K562 (cell line): ENCODE measurements at regions not wholly inside any gene's neighbourhood (a gene's known extent, or its start where the extent isn't known, plus 50 kb on each side); places are given as distances from the start of the nearest gene placed in this dataset.

Experiments used
- ATAC-seq: fragments of 200-7000 bp; cut with Tn5 transposase; 3 replicates; pipeline ENCODE4 v1.9.1; 2020; ENCODE audit warnings: moderate library complexity
- BruUV-seq: library from RNA; stranded (reverse); fragments of 400-500 nt; replicated peaks from 2 replicates; lab custom pipeline; 2021; lab: Mats Ljungman, UMichigan
- CTCF ChIA-PET: fragments of 300-600 bp; formaldehyde crosslinking; extraction: SDS; loops from one replicate; lab custom pipeline; 2021; ENCODE audit warnings: low intra/inter-chr PET ratio; lab: Yijun Ruan, JAX
- POLR2A ChIA-PET: fragments of 300-600, 350-650 bp; sonication (Branson Sonifier 250); formaldehyde crosslinking; extraction: SDS; loops from one replicate; lab custom pipeline; 2021; ENCODE audit warnings: antibody characterized with exemption, inconsistent platforms; lab: Yijun Ruan, JAX
- DNase-seq, 4 experiments: peaks; one replicate each; pipeline versions ENCODE4 v3.0.0 to v3.0.0-alpha.2; 2011 to 2018; ENCODE audit warnings: low spot score in 3 of 4, mixed read lengths in 3 of 4; ENCODE audit errors: extremely low read depth in 1 of 4
- FAIRE-seq: peaks from 2 replicates; lab custom pipeline; 2011; peaks lifted over from hg19 to GRCh38; lab: Jason Lieb, UNC
- H2AFZ ChIP-seq: 2 replicates; pipeline ENCODE4 v1.6.0; 2011; ENCODE audit warnings: low read depth, low read length, control low read depth, inconsistent platforms
- H3K27ac ChIP-seq: fragments of 200-600 bp; 3 replicates; pipeline ENCODE4 v1.8.0; 2011; ENCODE audit warnings: low read depth, mild to moderate bottlenecking, control low read depth, inconsistent platforms, low read length, moderate library complexity, mixed read lengths; ENCODE audit errors: extremely low read depth
- H3K27me3 ChIP-seq, 2 experiments: fragments of 300-600 bp in 1 of 2; 2 replicates in 1 of 2; 3 replicates in 1 of 2; pipeline versions ENCODE4 v1.6.0 to v1.8.0; 2011; ENCODE audit warnings: inconsistent platforms in 2 of 2, low read length in 2 of 2, mild to moderate bottlenecking in 1 of 2, mixed read lengths in 1 of 2, moderate library complexity in 1 of 2; ENCODE audit not compliant: control insufficient read depth in 2 of 2, insufficient read depth in 2 of 2
- H3K36me3 ChIP-seq: fragments of 300-600 bp; 3 replicates; pipeline ENCODE4 v1.8.0; 2011; ENCODE audit warnings: mild to moderate bottlenecking, low read length, inconsistent platforms; ENCODE audit not compliant: control insufficient read depth, insufficient read depth
- H3K4me1 ChIP-seq, 2 experiments: fragments of 200-600 bp in 1 of 2; replicated peaks in 1 of 2; 2 replicates in 1 of 2; 3 replicates in 1 of 2; pipeline versions ENCODE4 v1.5.1 to v1.8.0; 2011; ENCODE audit warnings: inconsistent platforms in 2 of 2, low read length in 2 of 2, mild to moderate bottlenecking in 1 of 2, mixed read lengths in 1 of 2, moderate library complexity in 1 of 2; ENCODE audit not compliant: control insufficient read depth in 2 of 2, insufficient read depth in 2 of 2
- H3K4me2 ChIP-seq: 2 replicates; pipeline ENCODE4 v1.6.1; 2011; ENCODE audit warnings: low read length, control low read depth, inconsistent platforms, mixed read lengths; ENCODE audit not compliant: insufficient read depth
- H3K4me3 ChIP-seq: fragments of 200-600 bp; sonication (generic), shearing (Covaris generic); 2 replicates; pipeline ENCODE4 v1.5.1; 2016; ENCODE audit warnings: control low read depth, inconsistent platforms
- H3K79me2 ChIP-seq: fragments of 200-600 bp; 3 replicates; pipeline ENCODE4 v1.8.0; 2011; ENCODE audit warnings: low read length, inconsistent platforms; ENCODE audit not compliant: control insufficient read depth, insufficient read depth
- H3K9ac ChIP-seq, 2 experiments: 2 replicates each; pipeline versions ENCODE4 v1.6.0 to v1.6.1; 2011; ENCODE audit warnings: low read depth in 2 of 2, low read length in 2 of 2, control low read depth in 1 of 2, inconsistent platforms in 1 of 2, mild to moderate bottlenecking in 1 of 2, mixed read lengths in 1 of 2; ENCODE audit not compliant: insufficient read depth in 1 of 2
- H3K9me1 ChIP-seq: one replicate; pipeline ENCODE4 v1.6.0; 2011; ENCODE audit warnings: inconsistent platforms, mild to moderate bottlenecking, low read length, moderate library complexity; ENCODE audit not compliant: control insufficient read depth, insufficient read depth
- H3K9me3 ChIP-seq: replicated peaks from 2 replicates; pipeline ENCODE4 v1.5.1; 2011; ENCODE audit warnings: low read depth, low read length, inconsistent platforms; ENCODE audit not compliant: control insufficient read depth, insufficient read depth
- H4K20me1 ChIP-seq: replicated peaks from 2 replicates; pipeline ENCODE4 v1.6.1; 2011; ENCODE audit warnings: low read length, inconsistent platforms, mixed read lengths; ENCODE audit not compliant: control insufficient read depth, insufficient read depth
- CREM ChIP-seq: IDR thresholded peaks from 2 replicates; pipeline ENCODE4 v1.6.1; 2014; ENCODE audit warnings: antibody characterized with exemption, low read depth
- CXXC5 ChIP-seq: fragments of 250-450 bp; sonication (Bioruptor Pico); IDR thresholded peaks from 2 replicates; pipeline ENCODE4 v1.8.0; 2022; ENCODE audit warnings: inconsistent platforms, mild to moderate bottlenecking, moderate library complexity
- ERF ChIP-seq: fragments of 450-650 bp; formaldehyde crosslinking; IDR thresholded peaks from 2 replicates; pipeline ENCODE4 v1.4.0; 2020; ENCODE audit warnings: mild to moderate bottlenecking, mixed read lengths
- HDAC2 ChIP-seq: fragments of 450-650 bp; IDR thresholded peaks from 2 replicates; pipeline ENCODE4 v1.6.1; 2016; ENCODE audit warnings: mild to moderate bottlenecking
- JUND ChIP-seq, 2 experiments: IDR thresholded peaks; 2 replicates in 1 of 2; 3 replicates in 1 of 2; pipeline ENCODE4 v1.6.1; 2011; ENCODE audit warnings: borderline replicate concordance in 2 of 2, low read depth in 2 of 2, low read length in 2 of 2, improper control_type of control experiment in 1 of 2, missing biosample characterization in 1 of 2, missing genetic modification characterization in 1 of 2, missing genetic modification reagents in 1 of 2
- MAFF ChIP-seq: IDR thresholded peaks from 2 replicates; pipeline ENCODE4 v1.6.1; 2012; ENCODE audit warnings: low read length, improper control_type of control experiment
- MEF2A ChIP-seq: IDR thresholded peaks from 2 replicates; pipeline ENCODE4 v1.6.1; 2011; ENCODE audit warnings: low read depth, mild to moderate bottlenecking, low read length, moderate library complexity; ENCODE audit not compliant: control insufficient read depth
- SAP30 ChIP-seq: fragments of 200-600 bp; sonication (generic); IDR thresholded peaks from 2 replicates; pipeline ENCODE4 v1.6.1; 2012; ENCODE audit warnings: borderline replicate concordance, low read depth, mild to moderate bottlenecking, moderate library complexity, low read length, control low read depth, inconsistent platforms; ENCODE audit not compliant: insufficient read depth, poor library complexity, severe bottlenecking
- SMAD4 ChIP-seq: fragments of 250-450 bp; sonication (Bioruptor Pico); conservative IDR thresholded peaks from 2 replicates; pipeline ENCODE4 v1.8.0; 2021; ENCODE audit warnings: inconsistent platforms, mild to moderate bottlenecking, moderate library complexity
- TCF7L2 ChIP-seq: fragments of 150-350 bp; IDR thresholded peaks from 2 replicates; pipeline ENCODE4 v1.6.1; 2016; ENCODE audit warnings: low read depth, mild to moderate bottlenecking, low read length, moderate library complexity
- ZBTB17 ChIP-seq: fragments of 450-650 bp; formaldehyde crosslinking; IDR thresholded peaks from 2 replicates; pipeline ENCODE4 v1.4.0; 2020; ENCODE audit warnings: mild to moderate bottlenecking
- whole genome bisulfite sequencing: fragments of 100-300 bp; shearing (Covaris generic); methylation state at CpG from one replicate; pipeline ENCODE4 v1.1.6; 2016; ENCODE audit warnings: low coverage, mixed read lengths; ENCODE audit not compliant: insufficient coverage; ENCODE audit errors: missing lambda C conversion rate; 5-methylcytosine and 5-hydroxymethylcytosine counted together
- in situ Hi-C: fragments of 300-500 bp; cut with MboI; formaldehyde crosslinking; loops from 4 replicates; pipeline ENCODE4 v1.15.0; 2018; ENCODE audit warnings: inconsistent platforms, mixed read lengths
- intact Hi-C: fragments of 100-400 bp; cut with micrococcal nuclease; formaldehyde crosslinking; loops from 2 replicates; pipeline ENCODE4 v1.14.2; 2022
- TF ChIP-seq, protein P1 (sequence below): fragments of 200-800 bp; sonication (Bioruptor generic); IDR thresholded peaks from 2 replicates; pipeline ENCODE4 v1.6.1; 2017; ENCODE audit warnings: missing genetic modification characterization, missing compliant biosample characterization
- TF ChIP-seq, protein P2 (sequence below): fragments of 250-450 bp; sonication (Bioruptor Pico); IDR thresholded peaks from 2 replicates; pipeline ENCODE4 v1.9.0; 2021; ENCODE audit warnings: mild to moderate bottlenecking, inconsistent platforms

DNA sequence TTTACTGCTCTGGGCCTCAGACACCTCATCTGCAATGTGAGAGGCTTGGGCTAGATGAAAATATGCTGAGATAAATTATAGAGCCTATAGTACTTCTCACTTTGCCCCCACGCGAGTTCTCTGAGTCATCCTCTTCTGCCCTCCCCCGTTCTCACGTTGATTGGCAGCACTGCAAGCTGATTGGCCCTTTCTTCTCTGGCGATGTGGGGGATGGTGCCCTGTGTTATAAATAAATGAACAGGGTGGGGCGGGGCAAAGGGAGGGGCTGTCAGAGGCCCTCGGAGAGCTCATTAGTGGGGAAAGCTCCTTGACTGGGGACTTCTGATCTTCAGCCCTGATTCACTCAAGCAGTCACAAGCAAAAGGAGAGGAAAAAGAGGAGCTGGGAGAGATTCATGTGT, 64.3 kb upstream of the ZC3H12A start (continued):
- TF ChIP-seq, protein P1, sequence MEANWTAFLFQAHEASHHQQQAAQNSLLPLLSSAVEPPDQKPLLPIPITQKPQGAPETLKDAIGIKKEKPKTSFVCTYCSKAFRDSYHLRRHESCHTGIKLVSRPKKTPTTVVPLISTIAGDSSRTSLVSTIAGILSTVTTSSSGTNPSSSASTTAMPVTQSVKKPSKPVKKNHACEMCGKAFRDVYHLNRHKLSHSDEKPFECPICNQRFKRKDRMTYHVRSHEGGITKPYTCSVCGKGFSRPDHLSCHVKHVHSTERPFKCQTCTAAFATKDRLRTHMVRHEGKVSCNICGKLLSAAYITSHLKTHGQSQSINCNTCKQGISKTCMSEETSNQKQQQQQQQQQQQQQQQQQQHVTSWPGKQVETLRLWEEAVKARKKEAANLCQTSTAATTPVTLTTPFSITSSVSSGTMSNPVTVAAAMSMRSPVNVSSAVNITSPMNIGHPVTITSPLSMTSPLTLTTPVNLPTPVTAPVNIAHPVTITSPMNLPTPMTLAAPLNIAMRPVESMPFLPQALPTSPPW (CRISPR knock-in tag), result peak; percentile 47; the same call in 1 of the 2 replicates
- TF ChIP-seq, protein P2, sequence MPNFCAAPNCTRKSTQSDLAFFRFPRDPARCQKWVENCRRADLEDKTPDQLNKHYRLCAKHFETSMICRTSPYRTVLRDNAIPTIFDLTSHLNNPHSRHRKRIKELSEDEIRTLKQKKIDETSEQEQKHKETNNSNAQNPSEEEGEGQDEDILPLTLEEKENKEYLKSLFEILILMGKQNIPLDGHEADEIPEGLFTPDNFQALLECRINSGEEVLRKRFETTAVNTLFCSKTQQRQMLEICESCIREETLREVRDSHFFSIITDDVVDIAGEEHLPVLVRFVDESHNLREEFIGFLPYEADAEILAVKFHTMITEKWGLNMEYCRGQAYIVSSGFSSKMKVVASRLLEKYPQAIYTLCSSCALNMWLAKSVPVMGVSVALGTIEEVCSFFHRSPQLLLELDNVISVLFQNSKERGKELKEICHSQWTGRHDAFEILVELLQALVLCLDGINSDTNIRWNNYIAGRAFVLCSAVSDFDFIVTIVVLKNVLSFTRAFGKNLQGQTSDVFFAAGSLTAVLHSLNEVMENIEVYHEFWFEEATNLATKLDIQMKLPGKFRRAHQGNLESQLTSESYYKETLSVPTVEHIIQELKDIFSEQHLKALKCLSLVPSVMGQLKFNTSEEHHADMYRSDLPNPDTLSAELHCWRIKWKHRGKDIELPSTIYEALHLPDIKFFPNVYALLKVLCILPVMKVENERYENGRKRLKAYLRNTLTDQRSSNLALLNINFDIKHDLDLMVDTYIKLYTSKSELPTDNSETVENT (CRISPR knock-in tag), result no peak
- TF ChIP-seq JUND (IDR thresholded peaks at IDR 0.05; ENCODE audit: borderline replicate concordance, low read depth, low read length), result peak; percentile 72
- no peak; the same call in 2 of the 3 replicates for TF ChIP-seq JUND (tag; IDR thresholded peaks at IDR 0.05; ENCODE audit: borderline replicate concordance, low read depth, low read length)
- no peak for TF ChIP-seq ZBTB17 (CRISPR knock-in tag)
- peak; percentile 28; the same call in 1 of the 2 replicates for TF ChIP-seq MEF2A
- TF ChIP-seq, all 486 proteins: peak for 8

DNA sequence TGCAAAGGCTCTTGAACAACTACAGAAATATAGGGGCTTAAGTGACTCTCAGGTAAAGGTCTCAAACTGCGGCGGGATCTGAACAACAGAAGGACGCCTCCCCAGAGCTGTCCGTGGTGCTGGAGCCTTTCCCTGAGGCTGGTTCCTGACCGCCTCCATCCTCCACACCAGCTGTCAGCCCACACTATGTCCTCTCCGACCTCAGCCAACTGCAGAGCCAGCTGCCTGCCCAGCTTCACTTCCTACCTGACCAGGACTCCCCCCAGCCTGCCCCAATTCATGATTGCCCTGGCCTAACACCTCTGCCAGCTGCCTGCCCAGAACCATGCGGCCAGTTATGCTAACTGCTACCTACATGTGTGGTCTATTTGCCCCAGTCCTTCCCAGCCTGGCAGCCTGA, 63.6 kb upstream of the ZC3H12A start:
- BruUV-seq, result no TSS peak
- ChIA-PET POLR2A (interaction anchor here (0.6 to 1.7 kb wide), 4 partner anchors 8 to 238 kb away, joined by 3 to 7 read pairs (median 4); no protein-coding TSS in a partner anchor), CTCF (interaction anchor here (0.6 kb wide), 1 partner anchor 23 kb away, joined by 3 read pairs; no protein-coding TSS in a partner anchor)
- H3K79me2 ChIP-seq, result no peaks in the 10 kb centered on the region
- H3K9me3 ChIP-seq, result no peaks in the 10 kb centered on the region
- no peak overlapping the region for H3K27ac ChIP-seq
- peaks cover 5 to 12% of the 10 kb centered on the region in 2 experiments; a peak in 3 of 5 replicates for H3K4me1 ChIP-seq
- DNase-seq (peak; percentile 62 to 69 (median 65)), FAIRE-seq (peak; percentile 75), ATAC-seq (peak; percentile 94)
- intact Hi-C loops, result no loop called here
- no peak overlapping the region for H3K4me3 ChIP-seq
- H3K9me1 ChIP-seq, result no peaks in the 10 kb centered on the region
- WGBS, result 9% methylated on average over 7 of the region's 7 CpGs
- peaks cover 5 to 16% of the 10 kb centered on the region in 2 experiments; a peak in 4 of 5 replicates for H3K27me3 ChIP-seq
- H2AFZ ChIP-seq, result no peak overlapping the region
- H3K4me2 ChIP-seq, result no peak overlapping the region
- H3K36me3 ChIP-seq, result no peaks in the 10 kb centered on the region
- peaks cover 8% of the 10 kb centered on the region; the same call in 1 of the 2 replicates for H4K20me1 ChIP-seq
- in situ Hi-C loops, result no loop called here
- no peak overlapping the region for H3K9ac ChIP-seq
- TF ChIP-seq CREM (peak; percentile 20; the same call in 1 of the 2 replicates), HDAC2 (peak; percentile 47; the same call in 1 of the 2 replicates), MAFF (no peak), ERF (no peak), TCF7L2 (no peak), SAP30 (peak; percentile 29), CXXC5 (peak; percentile 48), SMAD4 (CRISPR knock-in tag) (0 out of 2 replicates have a peak, but pooled peaks have one; percentile 26)
